ENCODE measurements at regions not wholly inside any gene's neighbourhood (a gene's known extent, or its start where the extent isn't known, plus 50 kb on each side); places are given as distances from the start of the nearest gene placed in this dataset.

- TF ChIP-seq POLR2A (IDR thresholded peaks at IDR 0.05) = no peak
- TF ChIP-seq, protein P1, sequence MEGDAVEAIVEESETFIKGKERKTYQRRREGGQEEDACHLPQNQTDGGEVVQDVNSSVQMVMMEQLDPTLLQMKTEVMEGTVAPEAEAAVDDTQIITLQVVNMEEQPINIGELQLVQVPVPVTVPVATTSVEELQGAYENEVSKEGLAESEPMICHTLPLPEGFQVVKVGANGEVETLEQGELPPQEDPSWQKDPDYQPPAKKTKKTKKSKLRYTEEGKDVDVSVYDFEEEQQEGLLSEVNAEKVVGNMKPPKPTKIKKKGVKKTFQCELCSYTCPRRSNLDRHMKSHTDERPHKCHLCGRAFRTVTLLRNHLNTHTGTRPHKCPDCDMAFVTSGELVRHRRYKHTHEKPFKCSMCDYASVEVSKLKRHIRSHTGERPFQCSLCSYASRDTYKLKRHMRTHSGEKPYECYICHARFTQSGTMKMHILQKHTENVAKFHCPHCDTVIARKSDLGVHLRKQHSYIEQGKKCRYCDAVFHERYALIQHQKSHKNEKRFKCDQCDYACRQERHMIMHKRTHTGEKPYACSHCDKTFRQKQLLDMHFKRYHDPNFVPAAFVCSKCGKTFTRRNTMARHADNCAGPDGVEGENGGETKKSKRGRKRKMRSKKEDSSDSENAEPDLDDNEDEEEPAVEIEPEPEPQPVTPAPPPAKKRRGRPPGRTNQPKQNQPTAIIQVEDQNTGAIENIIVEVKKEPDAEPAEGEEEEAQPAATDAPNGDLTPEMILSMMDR (IDR thresholded peaks at IDR 0.05) = no peak
Observed at GRCh38 chr19:28509079-28509895, 703.7 kb downstream of the UQCRFS1 start.
